Testis (tissue), 2 donors: ENCODE measurements at regions not wholly inside any gene's neighbourhood (a gene's known extent, or its start where the extent isn't known, plus 50 kb on each side); places are given as distances from the start of the nearest gene placed in this dataset.

Experiments
- DNase-seq: peaks from one replicate; pipeline ENCODE4 v3.0.0-alpha.2; 2019
- H3K27ac ChIP-seq, 2 donors: fragments of 200-600 bp; sonication (generic); one replicate each; pipeline ENCODE4 v1.5.1; 2019
- H3K27me3 ChIP-seq: fragments of 200-600 bp; sonication (generic); one replicate; pipeline ENCODE4 v1.5.1; 2019
- H3K36me3 ChIP-seq: fragments of 200-600 bp; sonication (generic); one replicate; pipeline ENCODE4 v1.5.1; 2017; ENCODE audit warnings: low read depth; ENCODE audit errors: missing control alignments
- H3K4me1 ChIP-seq: fragments of 200-600 bp; sonication (generic); one replicate; pipeline ENCODE4 v1.5.1; 2019
- H3K4me3 ChIP-seq, 2 donors: fragments of 200-600 bp; sonication (generic); one replicate each; pipeline ENCODE4 v1.5.1; 2017 to 2019
- H3K9me3 ChIP-seq: fragments of 200-600 bp; sonication (generic); one replicate; pipeline ENCODE4 v1.5.1; 2017
- CTCF ChIP-seq, 3 experiments: fragments of 450-650 bp in 2 of 3; fragments of 200-600 bp in 1 of 3; sonication (generic) in 1 of 3; IDR thresholded peaks; one replicate each; pipeline ENCODE4 v1.5.1; 2016 to 2019; ENCODE audit warnings: antibody characterized with exemption in 3 of 3, mild to moderate bottlenecking in 2 of 3, moderate library complexity in 1 of 3
- POLR2A ChIP-seq: fragments of 450-650 bp; IDR thresholded peaks from one replicate; pipeline ENCODE4 v1.6.1; 2017; ENCODE audit warnings: antibody characterized with exemption, mild to moderate bottlenecking, moderate library complexity
- whole genome bisulfite sequencing, 2 donors: methylation state at CpG; one replicate each; pipeline ENCODE4 v1.1.5; 2018; 5-methylcytosine and 5-hydroxymethylcytosine counted together
- intact Hi-C: fragments of 100-400 bp; cut with DNase I; formaldehyde crosslinking; loops from one replicate; pipeline ENCODE4 v1.15.1; 2023; ENCODE audit warnings: low total_unique reads
- small RNA-seq, 2 donors: library from RNA; depleted of rRNA; stranded (forward); fragments of <200 nt; gene quantifications; one replicate each; pipeline ENCODE3, GENCODE V24; 2016

- TF ChIP-seq CTCF (IDR thresholded peaks at IDR 0.05) (no peak), POLR2A (no peak)
- Histone ChIP-seq H3K9me3 (no peaks in the 10 kb centered on the region), H3K36me3 (no peaks in the 10 kb centered on the region), H3K27ac (no peak overlapping the region), H3K4me3 (no peak overlapping the region), H3K27me3 (no peaks in the 10 kb centered on the region), H3K4me1 (no peaks in the 10 kb centered on the region)
- intact Hi-C loops, result no loop called here
- DNase-seq, result no peak
- WGBS, 2 donors, result 86 to 100% methylated on average over 1 of the region's 1 CpG
Measured at GRCh38 chr20:39094391-39094790, 132.2 kb downstream of the DHX35 start.

GRCh38 chr20:39092733-39093410 is 130.7 kb downstream of the DHX35 start:
- no peaks in the 10 kb centered on the region for H3K4me1 ChIP-seq
- H3K4me3 ChIP-seq, result no peak overlapping the region
- intact Hi-C loops, result no loop called here
- H3K27ac ChIP-seq, result no peak overlapping the region
- H3K9me3 ChIP-seq, result no peaks in the 10 kb centered on the region
- DNase-seq, result no peak
- H3K36me3 ChIP-seq, result no peaks in the 10 kb centered on the region
- no peaks in the 10 kb centered on the region for H3K27me3 ChIP-seq
- 83 to 92% methylated on average over 3 of the region's 3 CpGs for WGBS, 2 donors
- TF ChIP-seq CTCF (IDR thresholded peaks at IDR 0.05), result no peak
- TF ChIP-seq POLR2A, result no peak

- H3K36me3 ChIP-seq, result no peaks in the 10 kb centered on the region
- no peaks in the 10 kb centered on the region for H3K4me1 ChIP-seq
- DNase-seq, result no peak
- H3K27ac ChIP-seq, result no peak overlapping the region
- H3K27me3 ChIP-seq, result no peaks in the 10 kb centered on the region
- H3K4me3 ChIP-seq, result no peak overlapping the region
- TF ChIP-seq CTCF (IDR thresholded peaks at IDR 0.05), result no peak
- TF ChIP-seq POLR2A, result no peak
- H3K9me3 ChIP-seq, result no peaks in the 10 kb centered on the region
- intact Hi-C loops, result no loop called here
- WGBS, 2 donors, result 48 to 52% methylated on average over 5 of the region's 5 CpGs
Measured at GRCh38 chr20:39090906-39091305, 128.8 kb downstream of the DHX35 start.

- TF ChIP-seq POLR2A, result no peak
- no peak for TF ChIP-seq CTCF (IDR thresholded peaks at IDR 0.05)
- intact Hi-C loops, result no loop called here
Measured at GRCh38 chr20:39089797-39090196, 127.7 kb downstream of the DHX35 start.

More at GRCh38 chr20:39089797-39090196, 127.7 kb downstream of the DHX35 start:
- no peaks in the 10 kb centered on the region for H3K9me3 ChIP-seq
- no peak overlapping the region for H3K4me3 ChIP-seq
- H3K27me3 ChIP-seq, result no peaks in the 10 kb centered on the region
- H3K27ac ChIP-seq, result no peak overlapping the region
- no peaks in the 10 kb centered on the region for H3K4me1 ChIP-seq
- DNase-seq, result no peak
- H3K36me3 ChIP-seq, result no peaks in the 10 kb centered on the region
- 87 to 100% methylated on average over 1 of the region's 1 CpG for WGBS, 2 donors

Small RNA genes in the stretch of these regions (small RNA-seq; reads per million reads assigned to genes)
- gene RN7SL680P, result 0 reads per million in 2 donors
